C4-2B (cell line): ENCODE measurements at regions not wholly inside any gene's neighbourhood (a gene's known extent, or its start where the extent isn't known, plus 50 kb on each side); places are given as distances from the start of the nearest gene placed in this dataset.

Source experiments
- H3K27ac ChIP-seq: fragments of 450-650 bp; 2 replicates; pipeline ENCODE4 v1.5.1; 2017
- ZFX ChIP-seq: fragments of 450-650 bp; IDR thresholded peaks from 2 replicates; pipeline ENCODE4 v1.6.1; 2017
- TF ChIP-seq, protein P1 (sequence below): fragments of 450-650 bp; conservative IDR thresholded peaks from 2 replicates; pipeline ENCODE4 v1.5.1; 2017; ENCODE audit warnings: mild to moderate bottlenecking

- H3K27ac ChIP-seq = no peak overlapping the region
Observed at GRCh38 chr15:69664572-69665571, 212.3 kb downstream of the RPLP1 start.

GRCh38 chr15:69665641-69666111 lies 213.1 kb downstream of the RPLP1 start:
- H3K27ac ChIP-seq = no peak overlapping the region
- TF ChIP-seq ZFX = no peak
- TF ChIP-seq, protein P1, sequence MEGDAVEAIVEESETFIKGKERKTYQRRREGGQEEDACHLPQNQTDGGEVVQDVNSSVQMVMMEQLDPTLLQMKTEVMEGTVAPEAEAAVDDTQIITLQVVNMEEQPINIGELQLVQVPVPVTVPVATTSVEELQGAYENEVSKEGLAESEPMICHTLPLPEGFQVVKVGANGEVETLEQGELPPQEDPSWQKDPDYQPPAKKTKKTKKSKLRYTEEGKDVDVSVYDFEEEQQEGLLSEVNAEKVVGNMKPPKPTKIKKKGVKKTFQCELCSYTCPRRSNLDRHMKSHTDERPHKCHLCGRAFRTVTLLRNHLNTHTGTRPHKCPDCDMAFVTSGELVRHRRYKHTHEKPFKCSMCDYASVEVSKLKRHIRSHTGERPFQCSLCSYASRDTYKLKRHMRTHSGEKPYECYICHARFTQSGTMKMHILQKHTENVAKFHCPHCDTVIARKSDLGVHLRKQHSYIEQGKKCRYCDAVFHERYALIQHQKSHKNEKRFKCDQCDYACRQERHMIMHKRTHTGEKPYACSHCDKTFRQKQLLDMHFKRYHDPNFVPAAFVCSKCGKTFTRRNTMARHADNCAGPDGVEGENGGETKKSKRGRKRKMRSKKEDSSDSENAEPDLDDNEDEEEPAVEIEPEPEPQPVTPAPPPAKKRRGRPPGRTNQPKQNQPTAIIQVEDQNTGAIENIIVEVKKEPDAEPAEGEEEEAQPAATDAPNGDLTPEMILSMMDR = no peak

More at GRCh38 chr15:69664572-69665571, 212.3 kb downstream of the RPLP1 start:
- no peak for TF ChIP-seq ZFX
- TF ChIP-seq, protein P1 = no peak

DNA sequence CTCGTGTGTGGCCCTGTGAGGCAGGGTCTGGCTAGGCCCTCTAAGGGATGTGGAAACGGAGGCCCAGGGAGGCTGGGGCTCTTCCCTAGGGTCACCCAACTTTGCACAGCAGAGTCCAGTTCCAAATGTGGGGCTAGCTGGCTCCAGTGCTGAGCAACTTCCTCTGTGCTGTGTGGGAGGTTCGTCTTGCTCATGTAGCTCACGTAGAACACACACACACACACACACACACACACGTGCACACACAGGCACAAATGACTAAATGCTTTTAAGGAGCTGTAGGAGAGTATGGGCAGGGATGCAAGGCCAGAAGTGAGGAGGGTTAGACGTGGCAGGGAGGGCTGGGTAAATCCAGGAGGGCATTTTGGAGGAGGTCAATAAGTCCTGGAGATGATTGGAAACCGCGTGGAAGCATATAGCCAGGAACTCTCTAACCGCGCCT lies 213.8 kb downstream of the RPLP1 start:
- no peak for TF ChIP-seq ZFX
- TF ChIP-seq, protein P1 = no peak
- H3K27ac ChIP-seq = no peak overlapping the region

DNA sequence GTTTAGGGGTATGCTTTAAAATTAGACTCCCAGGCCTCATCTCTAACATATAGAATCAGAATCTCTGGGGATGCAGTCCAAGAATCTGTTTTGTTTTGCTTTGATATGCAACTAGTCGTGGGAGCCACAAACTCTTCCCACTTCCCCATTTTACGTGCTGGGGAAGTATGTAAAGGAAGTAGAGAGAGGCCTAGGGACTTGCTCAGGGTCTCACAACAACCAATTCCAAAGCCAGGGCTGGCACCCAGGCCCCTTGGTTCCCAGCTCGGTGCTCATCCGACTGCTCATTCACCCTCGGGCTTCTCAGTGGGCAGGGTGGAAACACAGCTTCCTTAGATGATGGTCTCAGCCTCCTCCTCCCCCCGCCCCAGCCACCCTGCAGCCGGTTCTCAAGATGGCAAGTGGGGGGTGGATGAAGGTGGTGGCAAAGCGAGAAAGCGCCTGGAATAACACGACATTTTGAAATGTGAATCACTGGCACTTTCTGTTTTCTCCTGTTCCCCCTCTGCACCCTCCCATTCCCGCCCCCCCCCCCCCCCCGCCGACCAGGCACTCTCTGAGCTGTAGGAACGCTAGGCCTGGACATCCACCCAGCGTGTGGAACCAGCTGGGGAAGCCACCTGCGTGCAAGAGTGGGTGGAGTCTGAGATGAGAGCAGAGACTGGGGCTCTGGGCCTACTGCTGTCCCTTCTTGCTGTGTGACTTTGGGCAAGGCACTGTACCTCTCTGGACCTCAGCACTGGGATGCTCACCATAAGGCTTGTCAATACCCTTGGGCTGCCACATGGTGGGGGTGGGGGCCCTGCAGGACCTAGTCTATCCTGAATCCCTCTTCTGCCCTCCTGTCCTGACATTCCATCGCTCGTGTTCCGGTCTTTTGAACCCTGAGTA lies 214.5 kb downstream of the RPLP1 start:
- no peak overlapping the region for H3K27ac ChIP-seq
- TF ChIP-seq ZFX = no peak
- TF ChIP-seq, protein P1 = no peak

GRCh38 chr15:69668039-69668705 lies 215.6 kb downstream of the RPLP1 start:
- H3K27ac ChIP-seq = no peak overlapping the region
- TF ChIP-seq, protein P1 = no peak
- no peak for TF ChIP-seq ZFX

DNA sequence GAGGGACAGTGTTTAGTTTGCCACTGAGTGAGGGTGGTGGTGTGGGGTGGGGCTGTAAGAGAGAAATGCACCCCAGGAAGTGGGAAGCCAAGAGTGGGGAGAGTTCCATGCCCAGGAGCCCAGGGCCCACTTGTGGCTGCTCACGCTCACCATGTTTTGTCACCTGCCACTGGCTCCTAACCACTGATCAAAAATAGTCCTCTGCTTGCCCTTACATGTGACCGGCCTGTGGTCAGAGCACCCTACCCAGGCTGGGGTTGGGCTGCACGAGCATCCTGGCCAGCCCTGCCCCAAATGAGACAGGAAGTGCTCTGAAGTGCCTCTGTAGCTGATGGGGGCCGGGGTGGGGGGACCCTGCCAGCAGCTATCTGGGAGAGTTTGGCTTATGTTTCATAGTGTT lies 216.3 kb downstream of the RPLP1 start:
- H3K27ac ChIP-seq = no peak overlapping the region
- TF ChIP-seq, protein P1 = no peak
- TF ChIP-seq ZFX = no peak
